HG02678 (cell line): ENCODE measurements at regions not wholly inside any gene's neighbourhood (a gene's known extent, or its start where the extent isn't known, plus 50 kb on each side); places are given as distances from the start of the nearest gene placed in this dataset.

Source experiments
- ATAC-seq: cut with Tn5 transposase; IDR thresholded peaks from one replicate; pipeline ENCODE4 v1.9.1; 2021; ENCODE audit warnings: mild to moderate bottlenecking, moderate library complexity; ENCODE audit not compliant: unreplicated experiment

- ATAC-seq: no peak
Observed at GRCh38 chr13:33611121-33611805, 206.7 kb upstream of the RFC3 start.

- ATAC-seq: peak; percentile 74
Observed at GRCh38 chr13:33612641-33613638, 205.0 kb upstream of the RFC3 start.

GRCh38 chr13:33615436-33615835 lies 202.5 kb upstream of the RFC3 start:
- no peak for ATAC-seq

- ATAC-seq: no peak
Observed at GRCh38 chr13:33616130-33616529, 201.8 kb upstream of the RFC3 start.

- no peak for ATAC-seq
Observed at GRCh38 chr13:33617055-33617454, 200.9 kb upstream of the RFC3 start.

- no peak for ATAC-seq
Observed at GRCh38 chr13:33624253-33624652, 193.7 kb upstream of the RFC3 start.

GRCh38 chr13:33624740-33625139 lies 193.2 kb upstream of the RFC3 start:
- no peak for ATAC-seq

- ATAC-seq: no peak
Observed at GRCh38 chr13:33626407-33626806, 191.5 kb upstream of the RFC3 start.

- no peak for ATAC-seq
Observed at GRCh38 chr13:33628662-33629061, 189.3 kb upstream of the RFC3 start.

- ATAC-seq: no peak
Observed at GRCh38 chr13:33629605-33630360, 188.2 kb upstream of the RFC3 start.

GRCh38 chr13:33633701-33634545 lies 184.0 kb upstream of the RFC3 start:
- no peak for ATAC-seq

GRCh38 chr13:33634546-33634982 lies 183.4 kb upstream of the RFC3 start:
- ATAC-seq: no peak

GRCh38 chr13:33636243-33636642 lies 181.7 kb upstream of the RFC3 start:
- ATAC-seq: no peak

- ATAC-seq: no peak
Observed at GRCh38 chr13:33636955-33637670, 180.8 kb upstream of the RFC3 start.

GRCh38 chr13:33637978-33638743 lies 179.8 kb upstream of the RFC3 start:
- ATAC-seq: no peak

GRCh38 chr13:33639158-33639557 lies 178.8 kb upstream of the RFC3 start:
- ATAC-seq: no peak

- ATAC-seq: peak; percentile 85
Observed at GRCh38 chr13:33639626-33640080, 178.3 kb upstream of the RFC3 start.

- no peak for ATAC-seq
Observed at GRCh38 chr13:33640832-33641231, 177.1 kb upstream of the RFC3 start.
